ENCODE measurements at regions not wholly inside any gene's neighbourhood (a gene's known extent, or its start where the extent isn't known, plus 50 kb on each side); places are given as distances from the start of the nearest gene placed in this dataset.

- H3K9me3 Mint-ChIP-seq: no peaks in the 10 kb centered on the region
- H3K4me1 Mint-ChIP-seq: peaks cover 13% of the 10 kb centered on the region
- H3K27ac Mint-ChIP-seq: no peak overlapping the region
- no peaks in the 10 kb centered on the region for H3K9me3 ChIP-seq (ENCODE audit: control insufficient read depth, low read length)
- 80 to 90% methylated on average over 2 to 4 of the region's 4 CpGs for WGBS, 2 experiments (ENCODE audit: insufficient coverage in 1 of 2, insufficient read length in 1 of 2)
- TF ChIP-seq CTCF (conservative IDR thresholded peaks at IDR 0.05): no peak
- no peaks in the 10 kb centered on the region for H3K27me3 Mint-ChIP-seq (ENCODE audit: insufficient read depth)
- H3K4me3 Mint-ChIP-seq: no peak overlapping the region
- no peaks in the 10 kb centered on the region for H3K4me1 ChIP-seq (ENCODE audit: control insufficient read depth, insufficient read depth, low read length)
- H3K36me3 Mint-ChIP-seq (ENCODE audit: low read depth): no peaks in the 10 kb centered on the region
- H3K4me3 ChIP-seq (ENCODE audit: low read length): no peak overlapping the region
- no peak for DNase-seq
- no peaks in the 10 kb centered on the region for H3K27me3 ChIP-seq (ENCODE audit: control insufficient read depth, insufficient read depth, low read length, poor library complexity, severe bottlenecking)
- no peak overlapping the region for H3K27ac ChIP-seq (ENCODE audit: low read depth, low read length)
- no peak overlapping the region for H3K9ac ChIP-seq (ENCODE audit: extremely low read depth, low read length, poor library complexity, severe bottlenecking)
- H3K36me3 ChIP-seq (ENCODE audit: control insufficient read depth, insufficient read depth, low read length): no peaks in the 10 kb centered on the region
These were observed 1376.1 kb upstream of the TENM4 start for GRCh38 chr11:80816966-80817365.

GRCh38 chr11:80816454-80816847 is 1375.6 kb upstream of the TENM4 start:
- Histone ChIP-seq H3K9ac (ENCODE audit: extremely low read depth, low read length, poor library complexity, severe bottlenecking) (no peak overlapping the region), H3K9me3 (ENCODE audit: control insufficient read depth, low read length) (no peaks in the 10 kb centered on the region), H3K4me3 (ENCODE audit: low read length) (no peak overlapping the region), H3K4me1 (ENCODE audit: control insufficient read depth, insufficient read depth, low read length) (no peaks in the 10 kb centered on the region), H3K36me3 (ENCODE audit: control insufficient read depth, insufficient read depth, low read length) (no peaks in the 10 kb centered on the region), H3K27ac (ENCODE audit: low read depth, low read length) (no peak overlapping the region), H3K27me3 (ENCODE audit: control insufficient read depth, insufficient read depth, low read length, poor library complexity, severe bottlenecking) (no peaks in the 10 kb centered on the region)
- H3K27ac Mint-ChIP-seq: no peak overlapping the region
- no peaks in the 10 kb centered on the region for H3K9me3 Mint-ChIP-seq
- no peak overlapping the region for H3K4me3 Mint-ChIP-seq
- H3K36me3 Mint-ChIP-seq (ENCODE audit: low read depth): no peaks in the 10 kb centered on the region
- H3K27me3 Mint-ChIP-seq (ENCODE audit: insufficient read depth): no peaks in the 10 kb centered on the region
- no peak for DNase-seq
- TF ChIP-seq CTCF (conservative IDR thresholded peaks at IDR 0.05): no peak
- H3K4me1 Mint-ChIP-seq: peaks cover 13% of the 10 kb centered on the region
- WGBS, 2 experiments (ENCODE audit: insufficient coverage in 1 of 2, insufficient read length in 1 of 2): 80% methylated on average over 1 of the region's 1 CpG; no CpG with 5 or more reads in 1 of the 2 experiments

GRCh38 chr11:80815752-80816453 is 1375.1 kb upstream of the TENM4 start:
- no peak overlapping the region for H3K27ac Mint-ChIP-seq
- no peaks in the 10 kb centered on the region for H3K9me3 Mint-ChIP-seq
- H3K36me3 ChIP-seq (ENCODE audit: control insufficient read depth, insufficient read depth, low read length): no peaks in the 10 kb centered on the region

More at GRCh38 chr11:80815752-80816453, 1375.1 kb upstream of the TENM4 start:
- Histone ChIP-seq H3K9ac (ENCODE audit: extremely low read depth, low read length, poor library complexity, severe bottlenecking) (no peak overlapping the region), H3K4me3 (ENCODE audit: low read length) (no peak overlapping the region), H3K27ac (ENCODE audit: low read depth, low read length) (no peak overlapping the region), H3K9me3 (ENCODE audit: control insufficient read depth, low read length) (no peaks in the 10 kb centered on the region), H3K4me1 (ENCODE audit: control insufficient read depth, insufficient read depth, low read length) (no peaks in the 10 kb centered on the region), H3K27me3 (ENCODE audit: control insufficient read depth, insufficient read depth, low read length, poor library complexity, severe bottlenecking) (no peaks in the 10 kb centered on the region)
- Mint-ChIP-seq H3K4me1 (peaks cover 13% of the 10 kb centered on the region), H3K36me3 (ENCODE audit: low read depth) (no peaks in the 10 kb centered on the region), H3K4me3 (no peak overlapping the region), H3K27me3 (ENCODE audit: insufficient read depth) (no peaks in the 10 kb centered on the region)
- no peak for DNase-seq
- no peak for TF ChIP-seq CTCF (conservative IDR thresholded peaks at IDR 0.05)
- 87 to 94% methylated on average over 3 of the region's 3 CpGs for WGBS, 2 experiments (ENCODE audit: insufficient coverage in 1 of 2, insufficient read length in 1 of 2)

Data from endodermal cell (in vitro differentiated cells).